WTC11 (cell line): ENCODE measurements at regions not wholly inside any gene's neighbourhood (a gene's known extent, or its start where the extent isn't known, plus 50 kb on each side); places are given as distances from the start of the nearest gene placed in this dataset.

Source experiments
- ATAC-seq: fragments of 200-7000 bp; cut with Tn5 transposase; 2 replicates; pipeline ENCODE4 v1.10.0; 2021; ENCODE audit warnings: mild to moderate bottlenecking, moderate library complexity
- CTCF ChIA-PET: fragments of 300-600 bp; sonication (Branson Sonifier 250); formaldehyde crosslinking; loops from one replicate; lab custom pipeline; 2021; ENCODE audit warnings: antibody characterized with exemption; lab: Charles Lee
- POLR2A ChIA-PET: fragments of 350-600 bp; sonication (Branson Sonifier 250); formaldehyde crosslinking; loops from one replicate; lab custom pipeline; 2021; ENCODE audit warnings: antibody characterized with exemption; lab: Charles Lee
- DNase-seq: peaks from one replicate; pipeline ENCODE4 v3.0.0; 2021; ENCODE audit warnings: low spot score
- H3K27ac Mint-ChIP-seq: 2 replicates; pipeline ENCODE4 v1.8.0; 2021; ENCODE audit warnings: mixed read lengths
- H3K27me3 Mint-ChIP-seq: 2 replicates; pipeline ENCODE4 v1.8.0; 2021; ENCODE audit warnings: low read depth, mild to moderate bottlenecking, moderate library complexity, mixed read lengths
- H3K36me3 Mint-ChIP-seq: 2 replicates; pipeline ENCODE4 v1.8.0; 2021; ENCODE audit warnings: mixed read lengths
- H3K4me1 Mint-ChIP-seq: 2 replicates; pipeline ENCODE4 v1.8.0; 2022; ENCODE audit warnings: mixed read lengths
- H3K4me3 Mint-ChIP-seq: 2 replicates; pipeline ENCODE4 v1.8.0; 2021; ENCODE audit warnings: mild to moderate bottlenecking, moderate library complexity, mixed read lengths
- H3K9me3 Mint-ChIP-seq: 2 replicates; pipeline ENCODE4 v1.8.0; 2021; ENCODE audit warnings: mixed read lengths
- ARID4B ChIP-seq: sonication (generic); formaldehyde crosslinking; IDR thresholded peaks from 2 replicates; pipeline ENCODE4 v1.8.0; 2023; ENCODE audit warnings: missing genetic modification reagents, mild to moderate bottlenecking, borderline replicate concordance
- CDX4 ChIP-seq: fragments of 250-450 bp; sonication (Bioruptor Pico); IDR thresholded peaks from 2 replicates; pipeline ENCODE4 v1.9.0; 2021; ENCODE audit warnings: moderate library complexity, mild to moderate bottlenecking, inconsistent platforms, borderline replicate concordance
- CREB1 ChIP-seq: sonication (generic); formaldehyde crosslinking; IDR thresholded peaks from 2 replicates; pipeline ENCODE4 v1.8.0; 2023; ENCODE audit warnings: mild to moderate bottlenecking, missing genetic modification reagents
- EMX1 ChIP-seq: fragments of 250-450 bp; sonication (Bioruptor Pico); IDR thresholded peaks from 2 replicates; pipeline ENCODE4 v1.8.0; 2021; ENCODE audit warnings: mild to moderate bottlenecking
- ETV6 ChIP-seq: sonication (generic); formaldehyde crosslinking; IDR thresholded peaks from 2 replicates; pipeline ENCODE4 v1.8.1; 2022; ENCODE audit warnings: mild to moderate bottlenecking, missing genetic modification reagents
- GABPB1 ChIP-seq: sonication (generic); formaldehyde crosslinking; IDR thresholded peaks from 2 replicates; pipeline ENCODE4 v1.8.1; 2023; ENCODE audit warnings: mild to moderate bottlenecking, missing genetic modification reagents
- JAZF1 ChIP-seq: fragments of 250-450 bp; sonication (Bioruptor Pico); IDR thresholded peaks from 2 replicates; pipeline ENCODE4 v1.9.0; 2021; ENCODE audit warnings: moderate library complexity, mild to moderate bottlenecking, inconsistent platforms
- MXD4 ChIP-seq: fragments of 250-450 bp; sonication (Bioruptor Pico); IDR thresholded peaks from 2 replicates; pipeline ENCODE4 v1.8.0; 2021; ENCODE audit warnings: mild to moderate bottlenecking, moderate library complexity, borderline replicate concordance
- NFATC4 ChIP-seq: fragments of 250-450 bp; sonication (Bioruptor Pico); IDR thresholded peaks from 2 replicates; pipeline ENCODE4 v1.9.0; 2021; ENCODE audit warnings: mild to moderate bottlenecking
- NR2C2 ChIP-seq: sonication (generic); formaldehyde crosslinking; IDR thresholded peaks from 2 replicates; pipeline ENCODE4 v1.8.0; 2022; ENCODE audit warnings: mild to moderate bottlenecking, missing genetic modification reagents
- TEAD4 ChIP-seq: sonication (generic); formaldehyde crosslinking; IDR thresholded peaks from 2 replicates; pipeline ENCODE4 v1.8.0; 2022; ENCODE audit warnings: mild to moderate bottlenecking, missing genetic modification reagents
- USF1 ChIP-seq: sonication (generic); formaldehyde crosslinking; IDR thresholded peaks from 2 replicates; pipeline ENCODE4 v1.8.0; 2022; ENCODE audit warnings: mild to moderate bottlenecking, missing genetic modification reagents
- USF2 ChIP-seq: sonication (generic); formaldehyde crosslinking; IDR thresholded peaks from 2 replicates; pipeline ENCODE4 v1.8.1; 2023; ENCODE audit warnings: mild to moderate bottlenecking, missing genetic modification reagents, moderate library complexity
- ZNF416 ChIP-seq: fragments of 250-450 bp; sonication (Bioruptor Pico); IDR thresholded peaks from 2 replicates; pipeline ENCODE4 v1.9.0; 2021; ENCODE audit warnings: mild to moderate bottlenecking, inconsistent platforms
- ZNF425 ChIP-seq: fragments of 250-450 bp; sonication (Bioruptor Pico); conservative IDR thresholded peaks from 2 replicates; pipeline ENCODE4 v1.9.0; 2021; ENCODE audit warnings: mild to moderate bottlenecking
- ZNF512 ChIP-seq: sonication (generic); formaldehyde crosslinking; IDR thresholded peaks from 2 replicates; pipeline ENCODE4 v1.8.1; 2022; ENCODE audit warnings: missing genetic modification reagents, borderline replicate concordance
- ZNF671 ChIP-seq: fragments of 250-450 bp; sonication (Bioruptor Pico); IDR thresholded peaks from 2 replicates; pipeline ENCODE4 v1.8.0; 2021; ENCODE audit warnings: mild to moderate bottlenecking
- TF ChIP-seq, protein P1 (sequence below): sonication (generic); formaldehyde crosslinking; IDR thresholded peaks from 2 replicates; pipeline ENCODE4 v1.8.0; 2022; ENCODE audit warnings: missing genetic modification reagents
- TF ChIP-seq, protein P2 (sequence below): fragments of 250-450 bp; sonication (Bioruptor Pico); IDR thresholded peaks from 2 replicates; pipeline ENCODE4 v1.9.0; 2021; ENCODE audit warnings: mild to moderate bottlenecking, borderline replicate concordance

DNA sequence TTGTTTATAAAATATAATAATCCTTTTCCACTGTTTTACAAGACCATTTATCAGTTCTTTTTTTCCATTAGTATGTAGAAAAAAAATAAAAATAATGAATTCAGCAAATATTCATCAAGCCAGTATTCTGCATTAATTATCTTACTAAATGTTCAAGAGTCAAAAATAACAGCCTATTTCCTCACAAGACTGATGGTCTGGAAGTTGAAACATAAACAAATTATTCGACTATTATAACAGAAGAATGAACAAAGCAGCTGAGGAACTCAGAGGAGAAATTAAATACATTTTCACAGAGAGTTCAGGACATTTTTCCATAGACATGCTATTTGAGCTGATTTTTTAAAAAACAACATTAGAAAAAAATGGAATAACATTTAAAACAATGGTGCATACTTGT lies 2594.8 kb downstream of the ARAP2 start (continued):
- TF ChIP-seq ETV6 (no peak), CDX4 (CRISPR knock-in tag) (no peak), NR2C2 (CRISPR knock-in tag) (no peak), EMX1 (CRISPR knock-in tag) (no peak), ZNF416 (CRISPR knock-in tag) (no peak), ARID4B (no peak), ZNF512 (CRISPR knock-in tag) (no peak), ZNF671 (CRISPR knock-in tag) (no peak), JAZF1 (CRISPR knock-in tag) (no peak), CREB1 (CRISPR knock-in tag) (no peak)
- TF ChIP-seq, protein P1, sequence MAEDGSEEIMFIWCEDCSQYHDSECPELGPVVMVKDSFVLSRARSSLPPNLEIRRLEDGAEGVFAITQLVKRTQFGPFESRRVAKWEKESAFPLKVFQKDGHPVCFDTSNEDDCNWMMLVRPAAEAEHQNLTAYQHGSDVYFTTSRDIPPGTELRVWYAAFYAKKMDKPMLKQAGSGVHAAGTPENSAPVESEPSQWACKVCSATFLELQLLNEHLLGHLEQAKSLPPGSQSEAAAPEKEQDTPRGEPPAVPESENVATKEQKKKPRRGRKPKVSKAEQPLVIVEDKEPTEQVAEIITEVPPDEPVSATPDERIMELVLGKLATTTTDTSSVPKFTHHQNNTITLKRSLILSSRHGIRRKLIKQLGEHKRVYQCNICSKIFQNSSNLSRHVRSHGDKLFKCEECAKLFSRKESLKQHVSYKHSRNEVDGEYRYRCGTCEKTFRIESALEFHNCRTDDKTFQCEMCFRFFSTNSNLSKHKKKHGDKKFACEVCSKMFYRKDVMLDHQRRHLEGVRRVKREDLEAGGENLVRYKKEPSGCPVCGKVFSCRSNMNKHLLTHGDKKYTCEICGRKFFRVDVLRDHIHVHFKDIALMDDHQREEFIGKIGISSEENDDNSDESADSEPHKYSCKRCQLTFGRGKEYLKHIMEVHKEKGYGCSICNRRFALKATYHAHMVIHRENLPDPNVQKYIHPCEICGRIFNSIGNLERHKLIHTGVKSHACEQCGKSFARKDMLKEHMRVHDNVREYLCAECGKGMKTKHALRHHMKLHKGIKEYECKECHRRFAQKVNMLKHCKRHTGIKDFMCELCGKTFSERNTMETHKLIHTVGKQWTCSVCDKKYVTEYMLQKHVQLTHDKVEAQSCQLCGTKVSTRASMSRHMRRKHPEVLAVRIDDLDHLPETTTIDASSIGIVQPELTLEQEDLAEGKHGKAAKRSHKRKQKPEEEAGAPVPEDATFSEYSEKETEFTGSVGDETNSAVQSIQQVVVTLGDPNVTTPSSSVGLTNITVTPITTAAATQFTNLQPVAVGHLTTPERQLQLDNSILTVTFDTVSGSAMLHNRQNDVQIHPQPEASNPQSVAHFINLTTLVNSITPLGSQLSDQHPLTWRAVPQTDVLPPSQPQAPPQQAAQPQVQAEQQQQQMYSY (CRISPR knock-in tag) = no peak
- TF ChIP-seq, all 79 proteins: peak for 0

DNA sequence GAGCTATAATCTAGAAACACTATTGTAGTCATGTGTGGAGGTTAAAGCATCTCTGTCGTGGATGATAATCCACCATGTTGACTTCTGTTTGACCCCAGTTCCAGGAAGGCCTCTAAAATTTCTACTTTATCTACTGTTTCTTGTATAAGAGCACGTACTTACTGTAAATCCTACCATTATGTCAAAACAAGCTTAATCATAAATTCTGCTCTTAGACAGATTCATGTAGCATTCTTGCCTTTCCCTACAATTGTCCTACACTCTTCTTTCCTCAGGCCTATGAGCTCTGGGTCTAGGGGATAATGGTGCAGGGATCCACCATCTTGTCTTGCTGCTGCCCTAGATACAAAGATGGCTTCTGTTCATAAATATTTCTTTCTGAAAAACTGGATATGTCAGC lies 2594.3 kb downstream of the ARAP2 start:
- Mint-ChIP-seq H3K4me3 (no peak overlapping the region), H3K36me3 (no peaks in the 10 kb centered on the region), H3K4me1 (no peaks in the 10 kb centered on the region), H3K27ac (no peak overlapping the region), H3K27me3 (no peaks in the 10 kb centered on the region), H3K9me3 (peaks cover 8% of the 10 kb centered on the region)
- ATAC-seq (no peak), DNase-seq (no peak)
- POLR2A ChIA-PET = no interaction called here
- CTCF ChIA-PET = no interaction called here
- TF ChIP-seq, protein P2, sequence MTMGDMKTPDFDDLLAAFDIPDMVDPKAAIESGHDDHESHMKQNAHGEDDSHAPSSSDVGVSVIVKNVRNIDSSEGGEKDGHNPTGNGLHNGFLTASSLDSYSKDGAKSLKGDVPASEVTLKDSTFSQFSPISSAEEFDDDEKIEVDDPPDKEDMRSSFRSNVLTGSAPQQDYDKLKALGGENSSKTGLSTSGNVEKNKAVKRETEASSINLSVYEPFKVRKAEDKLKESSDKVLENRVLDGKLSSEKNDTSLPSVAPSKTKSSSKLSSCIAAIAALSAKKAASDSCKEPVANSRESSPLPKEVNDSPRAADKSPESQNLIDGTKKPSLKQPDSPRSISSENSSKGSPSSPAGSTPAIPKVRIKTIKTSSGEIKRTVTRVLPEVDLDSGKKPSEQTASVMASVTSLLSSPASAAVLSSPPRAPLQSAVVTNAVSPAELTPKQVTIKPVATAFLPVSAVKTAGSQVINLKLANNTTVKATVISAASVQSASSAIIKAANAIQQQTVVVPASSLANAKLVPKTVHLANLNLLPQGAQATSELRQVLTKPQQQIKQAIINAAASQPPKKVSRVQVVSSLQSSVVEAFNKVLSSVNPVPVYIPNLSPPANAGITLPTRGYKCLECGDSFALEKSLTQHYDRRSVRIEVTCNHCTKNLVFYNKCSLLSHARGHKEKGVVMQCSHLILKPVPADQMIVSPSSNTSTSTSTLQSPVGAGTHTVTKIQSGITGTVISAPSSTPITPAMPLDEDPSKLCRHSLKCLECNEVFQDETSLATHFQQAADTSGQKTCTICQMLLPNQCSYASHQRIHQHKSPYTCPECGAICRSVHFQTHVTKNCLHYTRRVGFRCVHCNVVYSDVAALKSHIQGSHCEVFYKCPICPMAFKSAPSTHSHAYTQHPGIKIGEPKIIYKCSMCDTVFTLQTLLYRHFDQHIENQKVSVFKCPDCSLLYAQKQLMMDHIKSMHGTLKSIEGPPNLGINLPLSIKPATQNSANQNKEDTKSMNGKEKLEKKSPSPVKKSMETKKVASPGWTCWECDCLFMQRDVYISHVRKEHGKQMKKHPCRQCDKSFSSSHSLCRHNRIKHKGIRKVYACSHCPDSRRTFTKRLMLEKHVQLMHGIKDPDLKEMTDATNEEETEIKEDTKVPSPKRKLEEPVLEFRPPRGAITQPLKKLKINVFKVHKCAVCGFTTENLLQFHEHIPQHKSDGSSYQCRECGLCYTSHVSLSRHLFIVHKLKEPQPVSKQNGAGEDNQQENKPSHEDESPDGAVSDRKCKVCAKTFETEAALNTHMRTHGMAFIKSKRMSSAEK (CRISPR knock-in tag) = no peak
- TF ChIP-seq MXD4 (CRISPR knock-in tag) (no peak), ZNF425 (CRISPR knock-in tag) (no peak), NFATC4 (CRISPR knock-in tag) (no peak), TEAD4 (CRISPR knock-in tag) (no peak), GABPB1 (CRISPR knock-in tag) (no peak), USF1 (CRISPR knock-in tag) (no peak), JAZF1 (CRISPR knock-in tag) (no peak), USF2 (CRISPR knock-in tag) (no peak)
